ENCODE measurements at regions not wholly inside any gene's neighbourhood (a gene's known extent, or its start where the extent isn't known, plus 50 kb on each side); places are given as distances from the start of the nearest gene placed in this dataset.

DNA sequence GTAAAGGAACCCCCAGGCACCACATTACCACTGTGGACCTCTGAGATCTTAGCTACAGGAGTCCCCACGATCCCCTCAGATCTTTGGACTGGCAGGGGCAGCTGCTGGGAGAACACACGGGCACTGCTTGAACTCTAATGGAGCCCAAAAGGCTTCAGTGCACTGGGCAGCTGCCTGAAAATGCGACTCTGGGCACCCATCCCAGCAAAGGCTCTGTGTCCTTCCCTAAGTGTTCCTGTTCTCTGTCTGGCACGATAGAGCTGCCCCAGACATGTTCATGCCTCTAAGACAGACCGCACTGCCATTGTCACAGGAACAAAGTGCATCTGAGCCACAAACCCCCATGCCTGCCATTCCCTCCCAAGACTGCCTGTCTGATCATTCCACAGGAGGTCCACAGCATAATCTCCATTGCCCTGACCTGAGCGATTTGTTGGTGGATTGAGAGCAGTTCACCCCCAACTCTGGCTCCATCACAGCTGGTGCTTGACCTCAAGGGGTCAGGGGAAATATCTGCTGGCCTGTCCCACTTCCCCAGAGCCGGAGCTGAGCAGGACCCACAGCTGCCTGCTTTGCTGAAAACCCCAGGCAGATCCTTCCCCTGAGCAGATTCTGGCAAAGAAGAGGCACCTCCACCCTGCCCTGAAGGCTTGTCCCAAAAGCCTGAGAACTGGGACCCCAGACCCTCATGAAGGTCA lies 436.0 kb upstream of the INTU start:
- no peak for DNase-seq (ENCODE audit: low read depth)
- H3K4me3 ChIP-seq (ENCODE audit: low read depth, low read length): no peak overlapping the region

DNA sequence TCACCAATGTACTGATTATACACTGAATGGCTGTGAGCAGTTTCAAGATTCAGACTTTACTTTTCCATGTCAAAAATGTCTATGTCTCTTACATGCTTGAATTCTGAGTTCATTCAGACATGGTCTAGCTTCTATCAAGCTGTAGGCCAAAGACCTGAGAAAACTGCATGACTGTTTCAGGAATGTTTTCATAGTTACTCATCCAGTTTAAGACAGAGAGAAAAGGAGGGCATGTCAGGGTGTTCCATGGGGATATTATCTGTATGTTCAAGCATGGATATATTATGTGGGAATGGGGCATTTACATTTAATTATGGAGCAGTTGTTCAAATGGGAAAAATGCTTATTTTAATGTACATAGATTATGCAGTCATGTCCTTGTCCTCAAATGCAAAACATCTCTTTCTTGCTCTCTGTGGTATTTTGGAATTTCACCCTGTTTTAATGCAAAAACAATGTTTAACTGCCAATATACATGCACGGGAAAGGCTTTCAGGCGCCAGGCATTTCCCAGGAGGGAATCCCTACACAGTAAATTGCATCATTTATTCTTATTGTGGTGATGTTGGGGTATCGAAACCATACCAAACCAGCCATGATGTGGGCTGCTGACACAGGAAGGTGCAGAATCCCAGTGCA lies 429.1 kb upstream of the INTU start:
- H3K4me3 ChIP-seq (ENCODE audit: low read depth, low read length): no peak overlapping the region
- DNase-seq (ENCODE audit: low read depth): peak; percentile 81

DNA sequence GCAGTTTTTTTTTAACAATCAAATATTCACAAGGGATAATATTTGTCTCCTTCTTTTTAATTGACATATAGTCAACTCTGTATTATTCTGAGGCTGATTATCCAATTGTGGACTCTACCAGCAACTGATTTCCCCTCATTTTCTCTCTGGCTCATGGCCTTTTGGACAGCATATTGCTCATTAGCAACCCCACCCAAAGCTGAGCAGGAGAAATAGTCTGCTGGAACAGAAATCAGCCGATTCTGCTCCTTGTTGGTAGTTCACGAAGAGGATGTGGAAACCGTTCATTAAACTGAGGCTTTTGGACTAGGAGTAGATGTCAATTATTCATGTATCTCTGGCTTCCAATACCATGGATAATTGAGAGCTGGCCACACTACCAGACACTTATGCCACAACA lies 428.4 kb upstream of the INTU start:
- no peak overlapping the region for H3K4me3 ChIP-seq (ENCODE audit: low read depth, low read length)
- no peak for DNase-seq (ENCODE audit: low read depth)

GRCh38 chr4:127209580-127210095 lies 423.1 kb upstream of the INTU start:
- DNase-seq (ENCODE audit: low read depth): no peak
- no peak overlapping the region for H3K4me3 ChIP-seq (ENCODE audit: low read depth, low read length)

- no peak overlapping the region for H3K4me3 ChIP-seq (ENCODE audit: low read depth, low read length)
Observed at GRCh38 chr4:127210893-127211649, 421.7 kb upstream of the INTU start.

GRCh38 chr4:127211650-127212560 lies 420.9 kb upstream of the INTU start:
- DNase-seq (ENCODE audit: low read depth): no peak
- no peak overlapping the region for H3K4me3 ChIP-seq (ENCODE audit: low read depth, low read length)

More at GRCh38 chr4:127210893-127211649, 421.7 kb upstream of the INTU start:
- no peak for DNase-seq (ENCODE audit: low read depth)

- H3K4me3 ChIP-seq (ENCODE audit: low read depth, low read length): no peak overlapping the region
- no peak for DNase-seq (ENCODE audit: low read depth)
Observed at GRCh38 chr4:127212701-127213100, 420.1 kb upstream of the INTU start.

- no peak for DNase-seq (ENCODE audit: low read depth)
- no peak overlapping the region for H3K4me3 ChIP-seq (ENCODE audit: low read depth, low read length)
Observed at GRCh38 chr4:127214016-127214415, 418.7 kb upstream of the INTU start.

DNA sequence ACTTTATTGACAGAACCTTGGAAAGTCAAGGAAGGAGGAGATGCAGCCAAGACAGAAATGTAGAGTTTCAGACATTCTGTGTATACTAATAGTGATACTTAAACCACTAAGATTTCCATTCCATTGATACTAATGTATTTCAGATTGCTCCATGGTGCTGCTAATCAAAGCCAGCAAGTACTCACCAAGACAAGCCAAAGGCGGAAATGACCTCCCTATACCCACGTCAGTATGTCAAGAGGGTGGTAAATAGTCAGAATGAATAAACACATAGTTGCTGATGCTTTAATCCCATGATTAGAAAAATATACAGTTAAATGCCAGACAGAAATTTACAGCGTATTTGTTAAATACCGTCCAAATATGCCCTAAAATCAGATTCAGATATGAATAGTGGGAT lies 417.8 kb upstream of the INTU start:
- H3K4me3 ChIP-seq (ENCODE audit: low read depth, low read length): no peak overlapping the region
- DNase-seq (ENCODE audit: low read depth): no peak

DNA sequence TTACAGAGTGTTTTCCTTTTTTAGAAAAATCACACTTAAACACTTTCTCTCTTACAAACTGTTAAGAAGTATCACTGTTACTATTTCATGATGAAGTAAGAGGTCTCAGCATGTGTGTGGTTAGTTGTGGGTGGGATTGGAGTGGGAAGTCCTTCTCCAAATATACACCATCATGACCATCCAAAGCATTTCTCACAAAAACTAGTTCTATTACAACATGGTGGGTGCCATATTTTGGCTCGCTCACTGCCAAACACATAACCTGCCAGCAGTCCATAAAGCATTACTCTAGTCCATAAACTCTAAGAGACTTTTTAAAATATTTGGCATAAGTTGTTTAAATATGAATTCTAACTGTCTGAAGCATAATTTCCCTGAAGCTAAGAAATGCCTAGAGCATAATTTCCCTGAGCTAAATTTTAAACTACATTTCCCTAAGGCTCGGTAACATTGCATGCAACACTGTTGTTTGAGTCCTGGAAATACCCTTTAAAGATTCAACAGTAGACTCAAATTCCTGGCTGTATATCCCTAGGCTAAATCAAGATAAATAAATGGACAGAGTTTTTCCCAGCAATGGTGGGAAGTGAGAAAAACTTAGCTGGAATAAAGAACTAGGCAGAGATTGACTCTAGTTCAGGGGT lies 415.0 kb upstream of the INTU start:
- H3K4me3 ChIP-seq (ENCODE audit: low read depth, low read length): no peak overlapping the region
- no peak for DNase-seq (ENCODE audit: low read depth)

DNA sequence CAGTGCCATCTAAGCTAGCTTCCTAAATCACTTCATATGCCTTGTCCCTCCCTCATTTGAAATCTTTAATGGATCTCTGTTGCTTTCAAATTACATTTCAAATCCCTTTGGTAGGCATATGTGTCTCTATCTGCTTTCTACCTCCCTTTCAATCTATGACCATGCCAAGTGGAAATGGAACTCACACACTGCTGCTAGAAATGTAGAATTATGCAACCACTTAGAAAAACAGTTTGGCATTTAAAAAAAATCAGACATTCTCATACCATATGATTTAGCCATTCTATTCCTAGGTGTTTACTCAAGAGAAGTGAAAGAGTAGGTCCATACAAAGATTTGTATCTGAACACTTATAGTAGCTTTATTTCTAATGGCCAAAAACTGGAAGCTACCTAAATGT lies 413.5 kb upstream of the INTU start:
- DNase-seq (ENCODE audit: low read depth): no peak
- no peak overlapping the region for H3K4me3 ChIP-seq (ENCODE audit: low read depth, low read length)

GRCh38 chr4:127224556-127224955 lies 408.2 kb upstream of the INTU start:
- H3K4me3 ChIP-seq (ENCODE audit: low read depth, low read length): no peak overlapping the region

GRCh38 chr4:127229855-127230608 lies 402.7 kb upstream of the INTU start:
- DNase-seq (ENCODE audit: low read depth): no peak
- H3K4me3 ChIP-seq (ENCODE audit: low read depth, low read length): no peak overlapping the region

More at GRCh38 chr4:127224556-127224955, 408.2 kb upstream of the INTU start:
- no peak for DNase-seq (ENCODE audit: low read depth)

DNA sequence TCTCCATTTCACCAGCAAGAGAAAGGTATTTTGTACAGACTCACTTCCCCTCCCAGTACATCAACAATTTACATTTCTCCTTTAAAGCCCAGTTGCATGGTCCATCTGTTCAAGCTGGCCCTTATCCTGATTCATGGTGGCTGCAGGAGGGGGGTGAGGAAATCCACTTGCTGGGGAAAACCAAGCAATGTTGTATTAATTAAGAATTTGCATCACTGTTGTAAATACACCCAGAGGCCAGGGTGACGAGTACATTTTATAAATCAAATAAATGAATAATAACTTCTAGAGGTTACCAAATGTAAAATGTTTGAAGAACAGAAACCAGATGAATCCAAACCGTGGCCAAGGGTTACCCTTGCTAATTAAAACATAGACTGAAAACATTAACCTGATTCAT lies 395.9 kb upstream of the INTU start:
- no peak overlapping the region for H3K4me3 ChIP-seq (ENCODE audit: low read depth, low read length)
- no peak for DNase-seq (ENCODE audit: low read depth)

DNA sequence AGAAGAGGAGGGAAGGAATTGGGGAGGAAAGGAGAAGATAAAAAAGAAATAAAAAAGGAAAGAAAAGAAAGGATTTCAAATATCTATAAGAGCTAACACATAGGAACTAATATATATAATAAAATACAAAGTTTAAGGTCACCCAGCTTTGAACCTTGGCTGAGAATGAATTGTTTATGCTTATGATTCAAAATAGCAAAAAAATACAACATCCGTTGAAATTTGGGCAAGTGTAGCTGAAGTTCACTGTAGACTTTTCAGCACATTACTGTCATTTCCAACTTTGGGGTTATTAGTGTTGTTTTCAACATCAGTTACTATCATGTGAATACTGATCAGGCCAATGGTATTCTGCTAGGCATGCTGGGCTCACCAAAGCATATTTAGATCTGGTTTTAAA lies 395.2 kb upstream of the INTU start:
- no peak overlapping the region for H3K4me3 ChIP-seq (ENCODE audit: low read depth, low read length)
- DNase-seq (ENCODE audit: low read depth): no peak

DNA sequence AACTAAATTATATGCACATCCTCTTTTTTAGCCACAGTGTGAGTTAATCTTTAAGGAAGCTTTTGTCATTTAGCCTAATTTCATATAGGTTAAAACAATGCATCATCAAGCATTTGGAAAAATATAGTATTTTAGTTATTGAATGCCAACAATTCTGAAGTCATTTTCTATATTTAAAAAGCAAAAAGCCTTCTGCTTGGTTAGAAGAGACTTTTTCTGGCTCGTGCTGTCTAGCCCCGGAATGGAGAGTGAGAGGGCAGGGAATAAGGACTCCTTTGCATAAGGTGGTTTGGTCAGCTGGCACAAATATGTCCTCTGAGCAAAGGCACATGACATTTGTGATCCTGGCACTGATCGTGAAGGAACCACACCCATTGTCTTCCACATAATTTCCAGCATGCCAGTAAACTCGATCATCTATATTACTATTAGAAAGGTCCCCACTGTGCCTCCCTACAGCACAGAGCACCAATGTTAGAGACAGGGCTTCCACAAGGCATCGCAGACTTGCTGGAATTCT lies 393.7 kb upstream of the INTU start:
- DNase-seq (ENCODE audit: low read depth): no peak
- H3K4me3 ChIP-seq (ENCODE audit: low read depth, low read length): no peak overlapping the region

GRCh38 chr4:127239902-127240763 lies 392.6 kb upstream of the INTU start:
- peak; percentile 17 for DNase-seq (ENCODE audit: low read depth)
- H3K4me3 ChIP-seq (ENCODE audit: low read depth, low read length): no peak overlapping the region
